Omental fat pad (tissue), 3 donors: ENCODE measurements at regions not wholly inside any gene's neighbourhood (a gene's known extent, or its start where the extent isn't known, plus 50 kb on each side); places are given as distances from the start of the nearest gene placed in this dataset.

Experiments
- ATAC-seq: fragments of 150-250 bp; one replicate; pipeline ENCODE4 v1.9.1; 2016; ENCODE audit warnings: mild to moderate bottlenecking, moderate library complexity; ENCODE audit not compliant: low FRiP score
- DNase-seq: peaks from one replicate; pipeline ENCODE4 v3.0.0-alpha.2; 2019; ENCODE audit warnings: low spot score
- TF ChIP-seq, protein P1 (sequence below), 3 donors: fragments of 450-650 bp; IDR thresholded peaks; one replicate each; pipeline ENCODE4 v1.5.1; 2016 to 2017; ENCODE audit warnings: antibody characterized with exemption in 3 of 3, mild to moderate bottlenecking in 3 of 3, moderate library complexity in 2 of 3

GRCh38 chr15:95327661-95328060 is 1002.8 kb upstream of the NR2F2 start:
- TF ChIP-seq, protein P1, sequence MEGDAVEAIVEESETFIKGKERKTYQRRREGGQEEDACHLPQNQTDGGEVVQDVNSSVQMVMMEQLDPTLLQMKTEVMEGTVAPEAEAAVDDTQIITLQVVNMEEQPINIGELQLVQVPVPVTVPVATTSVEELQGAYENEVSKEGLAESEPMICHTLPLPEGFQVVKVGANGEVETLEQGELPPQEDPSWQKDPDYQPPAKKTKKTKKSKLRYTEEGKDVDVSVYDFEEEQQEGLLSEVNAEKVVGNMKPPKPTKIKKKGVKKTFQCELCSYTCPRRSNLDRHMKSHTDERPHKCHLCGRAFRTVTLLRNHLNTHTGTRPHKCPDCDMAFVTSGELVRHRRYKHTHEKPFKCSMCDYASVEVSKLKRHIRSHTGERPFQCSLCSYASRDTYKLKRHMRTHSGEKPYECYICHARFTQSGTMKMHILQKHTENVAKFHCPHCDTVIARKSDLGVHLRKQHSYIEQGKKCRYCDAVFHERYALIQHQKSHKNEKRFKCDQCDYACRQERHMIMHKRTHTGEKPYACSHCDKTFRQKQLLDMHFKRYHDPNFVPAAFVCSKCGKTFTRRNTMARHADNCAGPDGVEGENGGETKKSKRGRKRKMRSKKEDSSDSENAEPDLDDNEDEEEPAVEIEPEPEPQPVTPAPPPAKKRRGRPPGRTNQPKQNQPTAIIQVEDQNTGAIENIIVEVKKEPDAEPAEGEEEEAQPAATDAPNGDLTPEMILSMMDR (IDR thresholded peaks at IDR 0.05), result no peak
- no peak for DNase-seq
- ATAC-seq, result no peak

GRCh38 chr15:95328559-95328958 is 1001.9 kb upstream of the NR2F2 start:
- TF ChIP-seq, protein P1 (IDR thresholded peaks at IDR 0.05), result no peak
- DNase-seq, result no peak
- no peak for ATAC-seq

DNA sequence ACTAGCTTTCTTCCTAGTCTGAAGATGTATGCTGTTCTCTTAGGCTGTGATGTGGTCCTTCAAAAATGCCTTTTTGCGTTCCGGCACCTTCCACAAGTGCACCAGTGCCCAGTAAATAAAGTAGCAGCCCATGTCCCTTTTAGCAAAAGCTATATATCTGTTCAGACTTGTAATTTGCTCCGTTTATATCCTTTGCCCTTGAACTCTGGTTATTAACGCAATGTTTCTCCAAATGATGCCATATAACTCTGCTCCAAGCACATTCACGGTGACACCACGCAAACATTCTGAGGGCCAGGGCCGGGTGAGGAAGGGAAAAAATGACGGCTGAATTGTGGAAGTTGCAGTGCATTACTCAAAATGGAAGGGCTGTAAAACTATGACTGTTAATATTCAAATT is 1001.1 kb upstream of the NR2F2 start:
- TF ChIP-seq, protein P1 (IDR thresholded peaks at IDR 0.05), result no peak
- ATAC-seq, result no peak
- DNase-seq, result no peak

DNA sequence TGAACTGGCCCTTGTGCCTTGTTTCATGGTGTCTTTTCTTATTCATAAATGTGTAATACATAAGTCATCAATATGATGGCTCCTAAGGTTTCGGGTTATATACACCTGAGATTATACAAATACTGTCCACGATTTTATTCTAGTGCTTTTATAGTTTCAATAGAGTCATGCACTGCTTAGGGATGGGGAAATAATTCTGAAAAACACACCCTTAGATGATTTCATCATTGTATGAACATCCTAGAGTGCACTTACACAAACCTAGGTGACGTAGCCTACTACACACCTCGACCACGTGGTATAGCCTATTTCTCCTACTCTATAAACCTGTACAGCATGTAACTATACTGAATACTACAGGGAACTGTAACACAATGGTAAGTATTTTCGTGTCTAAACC is 988.8 kb upstream of the NR2F2 start:
- ATAC-seq (no peak), DNase-seq (no peak)
- TF ChIP-seq, protein P1 (IDR thresholded peaks at IDR 0.05), result no peak

- TF ChIP-seq, protein P1 (IDR thresholded peaks at IDR 0.05), result no peak
- ATAC-seq, result no peak
- DNase-seq, result no peak
These were observed 984.6 kb upstream of the NR2F2 start for GRCh38 chr15:95345867-95346266.

DNA sequence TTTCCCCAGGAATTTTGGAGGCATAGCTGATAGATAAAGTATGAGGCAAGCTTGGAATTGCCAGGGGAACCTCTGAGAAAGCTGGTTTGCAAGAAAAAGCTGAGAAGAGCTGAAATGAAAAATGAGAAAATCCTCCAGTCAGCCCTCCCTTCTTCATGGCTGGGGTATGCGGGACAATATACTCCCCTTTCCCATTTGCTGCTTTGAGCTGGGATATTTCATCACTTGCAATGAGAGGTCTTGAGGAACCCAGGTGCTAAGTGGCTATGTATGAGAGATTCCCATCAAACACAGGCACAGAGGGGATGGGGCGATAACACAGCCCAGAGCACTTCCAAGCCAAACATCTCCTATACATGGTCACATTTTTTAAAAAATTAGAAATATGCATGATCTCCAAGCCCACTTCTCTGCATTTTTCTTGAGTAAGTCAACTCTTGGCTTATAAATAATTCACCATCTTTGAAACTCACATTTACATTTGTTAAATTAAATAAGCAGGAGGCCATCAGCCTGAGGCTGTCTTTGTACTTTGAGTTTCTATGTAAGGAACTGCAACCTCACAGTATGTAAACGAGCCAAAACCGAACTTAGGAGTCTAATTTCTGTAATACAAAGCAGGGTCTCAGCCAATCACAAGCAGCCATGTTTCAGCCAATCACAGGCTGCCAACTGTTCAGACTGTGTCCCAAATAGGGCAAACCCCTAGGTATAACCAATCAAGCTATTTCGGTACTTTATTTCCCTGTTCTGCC is 983.6 kb upstream of the NR2F2 start:
- ATAC-seq (no peak), DNase-seq (no peak)
- TF ChIP-seq, protein P1 (IDR thresholded peaks at IDR 0.05), result no peak

GRCh38 chr15:95347837-95348236 is 982.7 kb upstream of the NR2F2 start:
- TF ChIP-seq, protein P1 (IDR thresholded peaks at IDR 0.05), result no peak
- ATAC-seq, result no peak
- no peak for DNase-seq
